SK-N-SH treated with all-trans-retinoic acid at 6 μM for 48 hours (cell line): ENCODE measurements at regions not wholly inside any gene's neighbourhood (a gene's known extent, or its start where the extent isn't known, plus 50 kb on each side); places are given as distances from the start of the nearest gene placed in this dataset.

Experiments used
- ATAC-seq: fragments of 200-7000 bp; cut with Tn5 transposase; 3 replicates; pipeline ENCODE4 v1.9.1; 2020; ENCODE audit warnings: mild to moderate bottlenecking, moderate library complexity
- ARNTL ChIP-seq: fragments of 450-650 bp; formaldehyde crosslinking; IDR thresholded peaks from 2 replicates; pipeline ENCODE4 v1.5.0; 2020; ENCODE audit warnings: low read depth, mild to moderate bottlenecking, moderate library complexity, borderline replicate concordance
- BACH2 ChIP-seq: fragments of 250-450 bp; sonication (Bioruptor Pico); IDR thresholded peaks from 2 replicates; pipeline ENCODE4 v1.9.0; 2021; ENCODE audit warnings: mild to moderate bottlenecking, borderline replicate concordance
- CSDC2 ChIP-seq: fragments of 250-450 bp; sonication (Bioruptor Pico); IDR thresholded peaks from 2 replicates; pipeline ENCODE4 v1.5.0; 2020; ENCODE audit warnings: mild to moderate bottlenecking, moderate library complexity
- ESRRG ChIP-seq: fragments of 250-450 bp; sonication (Bioruptor Pico); IDR thresholded peaks from 2 replicates; pipeline ENCODE4 v1.6.1; 2021; ENCODE audit warnings: mild to moderate bottlenecking
- GLIS3 ChIP-seq: fragments of 250-450 bp; sonication (Bioruptor Pico); IDR thresholded peaks from 2 replicates; pipeline ENCODE4 v1.5.0; 2020; ENCODE audit warnings: mild to moderate bottlenecking, moderate library complexity
- ISL1 ChIP-seq: fragments of 250-450 bp; sonication (Bioruptor Pico); IDR thresholded peaks from 2 replicates; pipeline ENCODE4 v2.1.2; 2022; ENCODE audit warnings: mild to moderate bottlenecking, moderate library complexity
- OSR1 ChIP-seq: fragments of 250-450 bp; sonication (Bioruptor Pico); IDR thresholded peaks from 2 replicates; pipeline ENCODE4 v1.8.0; 2022; ENCODE audit warnings: moderate library complexity, mild to moderate bottlenecking, inconsistent platforms
- PPARA ChIP-seq: fragments of 250-450 bp; sonication (Bioruptor Pico); IDR thresholded peaks from 2 replicates; pipeline ENCODE4 v1.5.0; 2020; ENCODE audit warnings: mild to moderate bottlenecking, borderline replicate concordance
- RARB ChIP-seq: fragments of 250-450 bp; sonication (Bioruptor Pico); IDR thresholded peaks from 2 replicates; pipeline ENCODE4 v1.8.0; 2021; ENCODE audit warnings: mild to moderate bottlenecking, moderate library complexity
- SNAI2 ChIP-seq: fragments of 250-450 bp; sonication (Bioruptor Pico); IDR thresholded peaks from 2 replicates; pipeline ENCODE4 v1.5.0; 2020; ENCODE audit warnings: mild to moderate bottlenecking, moderate library complexity
- TCF4 ChIP-seq: fragments of 250-450 bp; sonication (Bioruptor Pico); IDR thresholded peaks from 2 replicates; pipeline ENCODE4 v1.8.0; 2021; ENCODE audit warnings: mild to moderate bottlenecking, moderate library complexity, borderline replicate concordance
- TOX ChIP-seq: fragments of 250-450 bp; sonication (Bioruptor Pico); IDR thresholded peaks from 2 replicates; pipeline ENCODE4 v1.8.0; 2021; ENCODE audit warnings: mild to moderate bottlenecking, moderate library complexity, borderline replicate concordance
- ZFP3 ChIP-seq: fragments of 250-450 bp; sonication (Bioruptor Pico); IDR thresholded peaks from 2 replicates; pipeline ENCODE4 v1.5.0; 2020; ENCODE audit warnings: mild to moderate bottlenecking, moderate library complexity
- ZFP30 ChIP-seq: fragments of 450-650 bp; formaldehyde crosslinking; IDR thresholded peaks from 2 replicates; pipeline ENCODE4 v1.5.0; 2022; ENCODE audit warnings: mild to moderate bottlenecking, moderate library complexity
- ZNF565 ChIP-seq: fragments of 450-650 bp; formaldehyde crosslinking; conservative IDR thresholded peaks from 2 replicates; pipeline ENCODE4 v1.5.0; 2020; ENCODE audit warnings: low read depth, mild to moderate bottlenecking, moderate library complexity
- ZNF70 ChIP-seq: fragments of 450-650 bp; formaldehyde crosslinking; IDR thresholded peaks from 2 replicates; pipeline ENCODE4 v1.5.0; 2020; ENCODE audit warnings: mild to moderate bottlenecking, moderate library complexity
- ZNF8 ChIP-seq: fragments of 450-650 bp; formaldehyde crosslinking; IDR thresholded peaks from 2 replicates; pipeline ENCODE4 v1.5.0; 2020; ENCODE audit warnings: mild to moderate bottlenecking, moderate library complexity
- TF ChIP-seq, protein P1 (sequence below): fragments of 250-450 bp; sonication (Bioruptor Pico); IDR thresholded peaks from 2 replicates; pipeline ENCODE4 v1.5.1; 2020; ENCODE audit warnings: low read depth, mild to moderate bottlenecking, moderate library complexity
- TF ChIP-seq, protein P2 (sequence below): fragments of 250-450 bp; sonication (Bioruptor Pico); IDR thresholded peaks from 2 replicates; pipeline ENCODE4 v1.8.0; 2021; ENCODE audit warnings: low read depth, mild to moderate bottlenecking, moderate library complexity, borderline replicate concordance
- TF ChIP-seq, protein P3 (sequence below): fragments of 250-450 bp; sonication (Bioruptor Pico); IDR thresholded peaks from 2 replicates; pipeline ENCODE4 v1.5.0; 2020; ENCODE audit warnings: mild to moderate bottlenecking, moderate library complexity
- TF ChIP-seq, protein P4 (sequence below): fragments of 250-450 bp; sonication (Bioruptor Pico); IDR thresholded peaks from 2 replicates; pipeline ENCODE4 v1.8.0; 2020; ENCODE audit warnings: mild to moderate bottlenecking, moderate library complexity, borderline replicate concordance

DNA sequence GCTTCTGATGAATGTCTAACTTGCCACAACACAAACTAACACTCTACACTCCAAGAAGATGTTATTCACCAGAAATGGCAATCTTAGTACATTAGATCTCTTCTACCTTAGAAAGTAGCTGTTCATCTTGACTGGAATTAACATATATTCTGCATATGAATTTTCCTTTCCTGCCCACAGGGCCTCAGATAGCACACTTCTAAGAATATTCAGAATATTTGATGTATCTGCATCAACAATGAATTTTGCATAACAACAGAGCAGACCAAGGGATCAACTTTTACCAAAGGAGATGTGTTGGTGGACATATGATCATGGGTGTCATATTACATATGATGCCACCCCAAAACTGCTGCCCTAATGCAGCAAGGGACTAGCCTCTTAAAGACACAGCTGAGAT lies 960.8 kb upstream of the GHITM start:
- TF ChIP-seq GLIS3 (CRISPR knock-in tag) (no peak), ZFP3 (no peak), ZNF70 (CRISPR knock-in tag) (no peak), ZFP30 (CRISPR knock-in tag) (no peak), TOX (CRISPR knock-in tag) (no peak), CSDC2 (CRISPR knock-in tag) (no peak), PPARA (CRISPR knock-in tag) (no peak), SNAI2 (CRISPR knock-in tag) (no peak), ARNTL (CRISPR knock-in tag) (no peak), ESRRG (CRISPR knock-in tag) (no peak)
- TF ChIP-seq, protein P1, sequence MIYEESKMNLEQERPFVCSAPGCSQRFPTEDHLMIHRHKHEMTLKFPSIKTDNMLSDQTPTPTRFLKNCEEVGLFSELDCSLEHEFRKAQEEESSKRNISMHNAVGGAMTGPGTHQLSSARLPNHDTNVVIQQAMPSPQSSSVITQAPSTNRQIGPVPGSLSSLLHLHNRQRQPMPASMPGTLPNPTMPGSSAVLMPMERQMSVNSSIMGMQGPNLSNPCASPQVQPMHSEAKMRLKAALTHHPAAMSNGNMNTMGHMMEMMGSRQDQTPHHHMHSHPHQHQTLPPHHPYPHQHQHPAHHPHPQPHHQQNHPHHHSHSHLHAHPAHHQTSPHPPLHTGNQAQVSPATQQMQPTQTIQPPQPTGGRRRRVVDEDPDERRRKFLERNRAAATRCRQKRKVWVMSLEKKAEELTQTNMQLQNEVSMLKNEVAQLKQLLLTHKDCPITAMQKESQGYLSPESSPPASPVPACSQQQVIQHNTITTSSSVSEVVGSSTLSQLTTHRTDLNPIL = no peak
- TF ChIP-seq, protein P2, sequence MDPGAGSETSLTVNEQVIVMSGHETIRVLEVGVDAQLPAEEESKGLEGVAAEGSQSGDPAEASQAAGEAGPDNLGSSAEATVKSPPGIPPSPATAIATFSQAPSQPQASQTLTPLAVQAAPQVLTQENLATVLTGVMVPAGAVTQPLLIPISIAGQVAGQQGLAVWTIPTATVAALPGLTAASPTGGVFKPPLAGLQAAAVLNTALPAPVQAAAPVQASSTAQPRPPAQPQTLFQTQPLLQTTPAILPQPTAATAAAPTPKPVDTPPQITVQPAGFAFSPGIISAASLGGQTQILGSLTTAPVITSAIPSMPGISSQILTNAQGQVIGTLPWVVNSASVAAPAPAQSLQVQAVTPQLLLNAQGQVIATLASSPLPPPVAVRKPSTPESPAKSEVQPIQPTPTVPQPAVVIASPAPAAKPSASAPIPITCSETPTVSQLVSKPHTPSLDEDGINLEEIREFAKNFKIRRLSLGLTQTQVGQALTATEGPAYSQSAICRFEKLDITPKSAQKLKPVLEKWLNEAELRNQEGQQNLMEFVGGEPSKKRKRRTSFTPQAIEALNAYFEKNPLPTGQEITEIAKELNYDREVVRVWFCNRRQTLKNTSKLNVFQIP (CRISPR knock-in tag) = no peak
- TF ChIP-seq, all 23 proteins: peak for 0
- ATAC-seq = no peak

DNA sequence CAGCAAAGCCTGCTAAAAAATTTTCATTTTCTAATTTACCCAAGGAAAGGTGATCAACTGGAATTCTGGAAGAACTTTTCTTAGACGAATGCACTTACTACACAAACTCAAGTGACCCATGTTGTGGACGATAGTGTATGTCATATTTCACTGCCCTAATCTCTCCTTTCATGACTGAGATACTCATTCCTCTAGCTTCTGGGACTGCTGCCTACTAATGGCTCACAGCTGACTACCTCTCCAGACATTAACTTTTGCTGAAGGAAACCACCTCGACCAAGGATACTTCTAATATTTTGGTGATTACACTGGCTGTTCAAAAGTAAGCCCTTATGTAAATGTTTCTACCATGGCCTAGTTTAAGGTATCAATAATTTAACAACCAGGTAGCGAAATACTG lies 959.9 kb upstream of the GHITM start:
- no peak for TF ChIP-seq ZFP30 (CRISPR knock-in tag)
- no peak for TF ChIP-seq GLIS3 (CRISPR knock-in tag)
- no peak for TF ChIP-seq OSR1 (CRISPR knock-in tag)
- TF ChIP-seq TOX (CRISPR knock-in tag) = no peak
- ATAC-seq = no peak

GRCh38 chr10:83182076-83182475 lies 957.2 kb upstream of the GHITM start:
- no peak for TF ChIP-seq SNAI2 (CRISPR knock-in tag)
- no peak for TF ChIP-seq ISL1 (CRISPR knock-in tag)
- no peak for TF ChIP-seq GLIS3 (CRISPR knock-in tag)
- TF ChIP-seq, protein P3, sequence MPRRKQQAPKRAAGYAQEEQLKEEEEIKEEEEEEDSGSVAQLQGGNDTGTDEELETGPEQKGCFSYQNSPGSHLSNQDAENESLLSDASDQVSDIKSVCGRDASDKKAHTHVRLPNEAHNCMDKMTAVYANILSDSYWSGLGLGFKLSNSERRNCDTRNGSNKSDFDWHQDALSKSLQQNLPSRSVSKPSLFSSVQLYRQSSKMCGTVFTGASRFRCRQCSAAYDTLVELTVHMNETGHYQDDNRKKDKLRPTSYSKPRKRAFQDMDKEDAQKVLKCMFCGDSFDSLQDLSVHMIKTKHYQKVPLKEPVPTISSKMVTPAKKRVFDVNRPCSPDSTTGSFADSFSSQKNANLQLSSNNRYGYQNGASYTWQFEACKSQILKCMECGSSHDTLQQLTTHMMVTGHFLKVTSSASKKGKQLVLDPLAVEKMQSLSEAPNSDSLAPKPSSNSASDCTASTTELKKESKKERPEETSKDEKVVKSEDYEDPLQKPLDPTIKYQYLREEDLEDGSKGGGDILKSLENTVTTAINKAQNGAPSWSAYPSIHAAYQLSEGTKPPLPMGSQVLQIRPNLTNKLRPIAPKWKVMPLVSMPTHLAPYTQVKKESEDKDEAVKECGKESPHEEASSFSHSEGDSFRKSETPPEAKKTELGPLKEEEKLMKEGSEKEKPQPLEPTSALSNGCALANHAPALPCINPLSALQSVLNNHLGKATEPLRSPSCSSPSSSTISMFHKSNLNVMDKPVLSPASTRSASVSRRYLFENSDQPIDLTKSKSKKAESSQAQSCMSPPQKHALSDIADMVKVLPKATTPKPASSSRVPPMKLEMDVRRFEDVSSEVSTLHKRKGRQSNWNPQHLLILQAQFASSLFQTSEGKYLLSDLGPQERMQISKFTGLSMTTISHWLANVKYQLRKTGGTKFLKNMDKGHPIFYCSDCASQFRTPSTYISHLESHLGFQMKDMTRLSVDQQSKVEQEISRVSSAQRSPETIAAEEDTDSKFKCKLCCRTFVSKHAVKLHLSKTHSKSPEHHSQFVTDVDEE (CRISPR knock-in tag) = no peak
- no peak for TF ChIP-seq RARB (CRISPR knock-in tag)
- TF ChIP-seq, protein P2 (CRISPR knock-in tag) = no peak
- TF ChIP-seq CSDC2 (CRISPR knock-in tag) = no peak
- no peak for TF ChIP-seq ARNTL (CRISPR knock-in tag)
- TF ChIP-seq ESRRG (CRISPR knock-in tag) = no peak
- no peak for TF ChIP-seq OSR1 (CRISPR knock-in tag)
- TF ChIP-seq BACH2 (CRISPR knock-in tag) = no peak
- TF ChIP-seq, protein P4, sequence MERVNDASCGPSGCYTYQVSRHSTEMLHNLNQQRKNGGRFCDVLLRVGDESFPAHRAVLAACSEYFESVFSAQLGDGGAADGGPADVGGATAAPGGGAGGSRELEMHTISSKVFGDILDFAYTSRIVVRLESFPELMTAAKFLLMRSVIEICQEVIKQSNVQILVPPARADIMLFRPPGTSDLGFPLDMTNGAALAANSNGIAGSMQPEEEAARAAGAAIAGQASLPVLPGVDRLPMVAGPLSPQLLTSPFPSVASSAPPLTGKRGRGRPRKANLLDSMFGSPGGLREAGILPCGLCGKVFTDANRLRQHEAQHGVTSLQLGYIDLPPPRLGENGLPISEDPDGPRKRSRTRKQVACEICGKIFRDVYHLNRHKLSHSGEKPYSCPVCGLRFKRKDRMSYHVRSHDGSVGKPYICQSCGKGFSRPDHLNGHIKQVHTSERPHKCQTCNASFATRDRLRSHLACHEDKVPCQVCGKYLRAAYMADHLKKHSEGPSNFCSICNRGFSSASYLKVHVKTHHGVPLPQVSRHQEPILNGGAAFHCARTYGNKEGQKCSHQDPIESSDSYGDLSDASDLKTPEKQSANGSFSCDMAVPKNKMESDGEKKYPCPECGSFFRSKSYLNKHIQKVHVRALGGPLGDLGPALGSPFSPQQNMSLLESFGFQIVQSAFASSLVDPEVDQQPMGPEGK = no peak
- ATAC-seq = no peak

GRCh38 chr10:83184641-83185040 lies 954.7 kb upstream of the GHITM start:
- TF ChIP-seq GLIS3 (CRISPR knock-in tag) = no peak
- TF ChIP-seq ZFP3 = no peak
- no peak for TF ChIP-seq PPARA (CRISPR knock-in tag)
- TF ChIP-seq, protein P4 = no peak
- TF ChIP-seq ZNF70 (CRISPR knock-in tag) = no peak
- no peak for TF ChIP-seq TCF4 (CRISPR knock-in tag)
- TF ChIP-seq ZFP30 (CRISPR knock-in tag) = no peak
- TF ChIP-seq ZNF565 (CRISPR knock-in tag) = no peak
- no peak for TF ChIP-seq ARNTL (CRISPR knock-in tag)
- no peak for TF ChIP-seq ZNF8
- no peak for TF ChIP-seq SNAI2 (CRISPR knock-in tag)
- TF ChIP-seq, protein P3 (CRISPR knock-in tag) = no peak
- no peak for ATAC-seq
